ENCODE measurements at regions not wholly inside any gene's neighbourhood (a gene's known extent, or its start where the extent isn't known, plus 50 kb on each side); places are given as distances from the start of the nearest gene placed in this dataset.

GRCh38 chr2:217091531-217091930 lies 231.7 kb upstream of the TNP1 start:
- DNase-seq (ENCODE audit: low spot score in 2 of 2): no peak
- Histone ChIP-seq H3K27me3 (no peaks in the 10 kb centered on the region), H3K4me3 (no peak overlapping the region), H3K9me3 (no peaks in the 10 kb centered on the region), H3K4me1 (no peaks in the 10 kb centered on the region), H3K27ac (no peak overlapping the region), H3K36me3 (no peaks in the 10 kb centered on the region)
- intact Hi-C loops (cut with DNase I; ENCODE audit: low total_unique reads): no loop called here
- TF ChIP-seq, protein P1, sequence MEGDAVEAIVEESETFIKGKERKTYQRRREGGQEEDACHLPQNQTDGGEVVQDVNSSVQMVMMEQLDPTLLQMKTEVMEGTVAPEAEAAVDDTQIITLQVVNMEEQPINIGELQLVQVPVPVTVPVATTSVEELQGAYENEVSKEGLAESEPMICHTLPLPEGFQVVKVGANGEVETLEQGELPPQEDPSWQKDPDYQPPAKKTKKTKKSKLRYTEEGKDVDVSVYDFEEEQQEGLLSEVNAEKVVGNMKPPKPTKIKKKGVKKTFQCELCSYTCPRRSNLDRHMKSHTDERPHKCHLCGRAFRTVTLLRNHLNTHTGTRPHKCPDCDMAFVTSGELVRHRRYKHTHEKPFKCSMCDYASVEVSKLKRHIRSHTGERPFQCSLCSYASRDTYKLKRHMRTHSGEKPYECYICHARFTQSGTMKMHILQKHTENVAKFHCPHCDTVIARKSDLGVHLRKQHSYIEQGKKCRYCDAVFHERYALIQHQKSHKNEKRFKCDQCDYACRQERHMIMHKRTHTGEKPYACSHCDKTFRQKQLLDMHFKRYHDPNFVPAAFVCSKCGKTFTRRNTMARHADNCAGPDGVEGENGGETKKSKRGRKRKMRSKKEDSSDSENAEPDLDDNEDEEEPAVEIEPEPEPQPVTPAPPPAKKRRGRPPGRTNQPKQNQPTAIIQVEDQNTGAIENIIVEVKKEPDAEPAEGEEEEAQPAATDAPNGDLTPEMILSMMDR (IDR thresholded peaks at IDR 0.05): no peak
- TF ChIP-seq POLR2A (IDR thresholded peaks at IDR 0.05) (no peak), POLR2AphosphoS5 (IDR thresholded peaks at IDR 0.05) (no peak)

GRCh38 chr2:217090884-217091283 lies 231.0 kb upstream of the TNP1 start:
- Histone ChIP-seq H3K36me3 (no peaks in the 10 kb centered on the region), H3K27ac (no peak overlapping the region), H3K4me1 (no peaks in the 10 kb centered on the region), H3K27me3 (no peaks in the 10 kb centered on the region), H3K9me3 (no peaks in the 10 kb centered on the region), H3K4me3 (no peak overlapping the region)
- no peak for DNase-seq (ENCODE audit: low spot score in 2 of 2)
- intact Hi-C loops (cut with DNase I; ENCODE audit: low total_unique reads): no loop called here
- TF ChIP-seq POLR2AphosphoS5 (IDR thresholded peaks at IDR 0.05) (no peak), POLR2A (IDR thresholded peaks at IDR 0.05) (no peak)
- TF ChIP-seq, protein P1 (IDR thresholded peaks at IDR 0.05): no peak

DNA sequence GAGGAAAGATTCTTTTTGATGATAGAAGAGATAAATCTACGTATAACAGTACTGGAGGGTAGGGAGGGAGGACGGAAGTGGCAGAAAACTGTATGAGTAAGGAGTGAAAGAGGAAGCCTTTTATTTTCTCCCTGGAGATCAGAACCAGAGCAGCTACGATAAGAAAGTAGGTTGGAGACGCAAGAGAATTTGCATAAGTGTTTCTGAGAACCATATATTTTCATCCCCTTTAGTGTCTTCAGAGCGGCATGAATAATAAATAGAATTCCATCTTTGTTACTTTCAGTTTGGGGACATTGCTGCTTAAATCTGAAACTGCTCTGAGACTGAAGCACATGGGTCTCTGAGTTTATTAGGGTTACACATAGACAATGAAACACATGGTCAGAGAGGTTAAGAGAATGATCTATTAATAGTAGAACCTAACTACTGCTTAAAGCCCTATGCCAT lies 230.2 kb upstream of the TNP1 start:
- H3K36me3 ChIP-seq: no peaks in the 10 kb centered on the region
- DNase-seq (ENCODE audit: low spot score in 2 of 2): no peak
- intact Hi-C loops (cut with DNase I; ENCODE audit: low total_unique reads): no loop called here
- H3K27me3 ChIP-seq: no peaks in the 10 kb centered on the region
- no peaks in the 10 kb centered on the region for H3K4me1 ChIP-seq
- H3K27ac ChIP-seq: no peak overlapping the region
- TF ChIP-seq POLR2A (IDR thresholded peaks at IDR 0.05): no peak
- TF ChIP-seq, protein P1 (IDR thresholded peaks at IDR 0.05): no peak
- TF ChIP-seq POLR2AphosphoS5 (IDR thresholded peaks at IDR 0.05): no peak
- peak overlapping the region in 2 of 3 donors; percentile 11 to 28 for H3K4me3 ChIP-seq
- no peaks in the 10 kb centered on the region for H3K9me3 ChIP-seq

DNA sequence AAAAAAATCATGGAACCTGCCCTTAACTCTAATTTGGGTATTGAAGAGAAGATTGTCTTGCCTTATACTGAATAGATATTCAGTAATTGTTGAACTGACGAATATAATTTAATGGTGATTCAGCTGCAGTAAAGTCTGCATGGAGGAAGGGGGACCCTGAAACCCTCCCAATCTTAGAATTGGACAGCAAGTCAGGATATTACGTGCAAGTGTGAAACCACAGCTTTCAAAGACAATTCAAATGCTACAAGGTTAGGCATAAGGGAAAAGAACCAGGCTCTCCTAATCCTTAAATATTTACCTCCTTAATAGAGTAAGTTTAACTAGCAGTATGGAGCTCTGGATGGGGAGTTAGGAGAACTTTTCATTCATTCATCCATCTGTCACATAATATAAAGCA lies 226.9 kb upstream of the TNP1 start:
- no peak for DNase-seq (ENCODE audit: low spot score in 2 of 2)

DNA sequence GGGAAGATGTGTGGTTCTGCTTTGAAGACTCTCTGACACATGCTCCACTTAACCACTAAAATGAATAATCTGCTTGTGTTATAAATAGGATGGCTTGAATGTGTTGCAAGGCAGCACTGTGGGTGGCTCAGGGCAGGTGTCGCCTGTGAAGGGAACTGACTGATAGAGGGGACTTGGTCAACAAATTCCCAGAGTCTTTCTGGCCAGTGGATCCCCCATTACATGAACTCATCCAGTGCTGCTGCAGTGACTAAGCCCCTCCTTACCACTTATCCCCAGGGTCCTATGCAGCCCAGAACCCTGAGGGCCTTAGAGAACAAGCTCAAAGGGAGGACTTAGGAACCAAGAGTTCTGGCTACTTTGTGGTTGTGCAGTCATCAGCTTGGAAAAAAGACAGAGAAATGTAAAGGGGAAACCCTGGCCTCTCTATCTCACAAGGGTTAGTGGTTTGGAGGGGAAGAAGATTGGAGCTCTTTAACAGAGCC lies 226.2 kb upstream of the TNP1 start:
- Histone ChIP-seq H3K9me3 (no peaks in the 10 kb centered on the region), H3K4me3 (no peak overlapping the region), H3K4me1 (no peaks in the 10 kb centered on the region), H3K27ac (no peak overlapping the region), H3K27me3 (no peaks in the 10 kb centered on the region), H3K36me3 (no peaks in the 10 kb centered on the region)
- DNase-seq (ENCODE audit: low spot score in 2 of 2): no peak
- intact Hi-C loops (cut with DNase I; ENCODE audit: low total_unique reads): no loop called here
- no peak for TF ChIP-seq POLR2A (IDR thresholded peaks at IDR 0.05)
- TF ChIP-seq POLR2AphosphoS5 (IDR thresholded peaks at IDR 0.05): no peak
- TF ChIP-seq, protein P1 (IDR thresholded peaks at IDR 0.05): no peak

More for the DNA sequence above, 226.9 kb upstream of the TNP1 start:
- H3K4me3 ChIP-seq: no peak overlapping the region
- H3K4me1 ChIP-seq: no peaks in the 10 kb centered on the region
- H3K27me3 ChIP-seq: no peaks in the 10 kb centered on the region
- TF ChIP-seq POLR2A (IDR thresholded peaks at IDR 0.05): no peak
- TF ChIP-seq, protein P1 (IDR thresholded peaks at IDR 0.05): no peak
- no peak for TF ChIP-seq POLR2AphosphoS5 (IDR thresholded peaks at IDR 0.05)
- H3K27ac ChIP-seq: no peak overlapping the region
- intact Hi-C loops (cut with DNase I; ENCODE audit: low total_unique reads): no loop called here
- no peaks in the 10 kb centered on the region for H3K36me3 ChIP-seq
- H3K9me3 ChIP-seq: no peaks in the 10 kb centered on the region
